GM12864 (cell line): ENCODE measurements at regions not wholly inside any gene's neighbourhood (a gene's known extent, or its start where the extent isn't known, plus 50 kb on each side); places are given as distances from the start of the nearest gene placed in this dataset.

Experiments used
- DNase-seq: peaks from one replicate; pipeline ENCODE4 v3.0.0-alpha.2; 2011; ENCODE audit warnings: low read depth
- H3K4me3 ChIP-seq: 2 replicates; pipeline ENCODE4 v1.5.1; 2011; ENCODE audit warnings: mild to moderate bottlenecking, low read depth, low read length, control low read depth
- TF ChIP-seq, protein P1 (sequence below): IDR thresholded peaks from 2 replicates; pipeline ENCODE4 v1.5.1; 2011; ENCODE audit warnings: low read depth, mild to moderate bottlenecking, moderate library complexity, low read length, control low read depth, inconsistent platforms; ENCODE audit errors: missing control alignments

DNA sequence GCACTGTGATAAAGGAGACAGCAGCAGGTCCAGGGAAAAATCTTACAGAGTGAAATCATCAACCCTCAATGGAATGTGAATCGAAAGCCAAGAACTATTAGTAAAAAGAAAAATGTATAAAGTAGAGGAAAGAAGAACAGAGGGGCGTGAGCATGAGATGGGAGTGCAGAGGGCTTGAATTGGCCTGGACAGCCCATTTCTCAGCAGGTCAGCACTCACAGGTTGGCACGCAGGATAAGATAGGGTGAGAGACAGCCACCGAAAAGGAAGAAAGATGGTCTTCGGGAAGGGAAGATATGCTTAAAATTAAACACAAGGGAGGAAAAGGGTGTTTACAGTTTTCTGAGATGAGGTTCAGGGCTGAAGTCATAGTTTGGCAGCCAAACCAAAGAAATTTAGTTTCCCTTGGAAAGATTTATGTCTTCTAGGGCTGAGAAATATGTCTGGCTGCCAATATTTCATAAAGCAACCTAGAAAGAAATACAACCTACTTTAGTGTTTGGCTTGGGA, 524.7 kb downstream of the SPATA31D1 start:
- no peak for DNase-seq
- TF ChIP-seq, protein P1, sequence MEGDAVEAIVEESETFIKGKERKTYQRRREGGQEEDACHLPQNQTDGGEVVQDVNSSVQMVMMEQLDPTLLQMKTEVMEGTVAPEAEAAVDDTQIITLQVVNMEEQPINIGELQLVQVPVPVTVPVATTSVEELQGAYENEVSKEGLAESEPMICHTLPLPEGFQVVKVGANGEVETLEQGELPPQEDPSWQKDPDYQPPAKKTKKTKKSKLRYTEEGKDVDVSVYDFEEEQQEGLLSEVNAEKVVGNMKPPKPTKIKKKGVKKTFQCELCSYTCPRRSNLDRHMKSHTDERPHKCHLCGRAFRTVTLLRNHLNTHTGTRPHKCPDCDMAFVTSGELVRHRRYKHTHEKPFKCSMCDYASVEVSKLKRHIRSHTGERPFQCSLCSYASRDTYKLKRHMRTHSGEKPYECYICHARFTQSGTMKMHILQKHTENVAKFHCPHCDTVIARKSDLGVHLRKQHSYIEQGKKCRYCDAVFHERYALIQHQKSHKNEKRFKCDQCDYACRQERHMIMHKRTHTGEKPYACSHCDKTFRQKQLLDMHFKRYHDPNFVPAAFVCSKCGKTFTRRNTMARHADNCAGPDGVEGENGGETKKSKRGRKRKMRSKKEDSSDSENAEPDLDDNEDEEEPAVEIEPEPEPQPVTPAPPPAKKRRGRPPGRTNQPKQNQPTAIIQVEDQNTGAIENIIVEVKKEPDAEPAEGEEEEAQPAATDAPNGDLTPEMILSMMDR, result no peak

DNA sequence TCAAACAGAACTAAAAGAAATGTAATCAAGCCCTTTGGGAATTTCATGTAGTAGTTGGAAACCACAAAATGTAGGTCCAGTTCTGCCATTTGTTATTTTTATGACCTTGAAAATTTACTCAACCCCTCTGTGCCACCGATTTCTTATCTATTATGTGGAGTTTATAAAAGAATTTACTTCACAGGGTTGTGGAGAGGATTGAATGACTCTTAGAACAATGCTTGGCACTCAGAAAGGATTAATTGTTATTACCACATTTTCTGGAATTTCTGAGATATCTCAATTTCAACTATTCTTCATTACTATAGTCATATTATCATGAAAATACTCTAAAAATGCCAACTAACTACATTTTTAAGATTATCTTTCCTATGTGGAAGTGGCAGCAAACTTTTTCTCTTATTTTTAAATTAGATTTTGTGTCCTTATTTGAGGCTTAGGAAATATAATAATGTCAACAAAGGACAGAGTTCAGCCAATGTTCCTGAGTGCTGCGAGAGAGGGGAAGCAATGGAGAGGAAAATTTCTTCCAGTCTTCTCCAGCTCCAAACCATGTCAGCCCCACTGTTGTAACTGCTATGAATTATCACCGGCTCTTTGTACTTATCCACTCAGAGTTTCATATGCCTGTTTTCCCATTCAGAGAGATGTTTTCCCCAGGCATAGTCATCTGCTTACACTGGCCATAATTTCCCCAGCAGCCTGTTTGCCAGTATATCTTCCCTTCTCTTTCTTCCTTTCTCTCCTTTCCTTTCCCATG, 525.6 kb downstream of the SPATA31D1 start:
- H3K4me3 ChIP-seq, result no peak overlapping the region
- TF ChIP-seq, protein P1, result no peak
- no peak for DNase-seq

More for the DNA sequence above, 524.7 kb downstream of the SPATA31D1 start:
- no peak overlapping the region for H3K4me3 ChIP-seq

DNA sequence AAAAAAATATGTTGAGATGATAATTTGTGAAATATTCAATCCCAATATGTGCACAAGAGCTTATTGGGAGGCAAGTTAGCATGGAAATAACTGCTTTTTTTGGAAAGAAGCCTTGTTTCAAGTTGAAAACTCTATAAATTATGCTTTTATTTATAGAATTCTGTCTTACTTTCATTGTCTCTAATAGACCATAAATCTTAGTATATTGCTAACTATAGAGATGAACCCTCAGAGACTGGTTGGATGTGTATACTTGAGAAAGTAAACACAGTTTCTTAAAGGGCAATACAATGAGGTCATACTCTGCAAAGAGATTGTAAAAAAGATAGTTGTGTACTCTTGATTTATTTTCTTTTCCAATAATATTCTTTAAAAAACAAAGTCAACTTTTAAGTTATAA, 530.3 kb downstream of the SPATA31D1 start:
- DNase-seq, result no peak
- TF ChIP-seq, protein P1, result no peak
- no peak overlapping the region for H3K4me3 ChIP-seq

DNA sequence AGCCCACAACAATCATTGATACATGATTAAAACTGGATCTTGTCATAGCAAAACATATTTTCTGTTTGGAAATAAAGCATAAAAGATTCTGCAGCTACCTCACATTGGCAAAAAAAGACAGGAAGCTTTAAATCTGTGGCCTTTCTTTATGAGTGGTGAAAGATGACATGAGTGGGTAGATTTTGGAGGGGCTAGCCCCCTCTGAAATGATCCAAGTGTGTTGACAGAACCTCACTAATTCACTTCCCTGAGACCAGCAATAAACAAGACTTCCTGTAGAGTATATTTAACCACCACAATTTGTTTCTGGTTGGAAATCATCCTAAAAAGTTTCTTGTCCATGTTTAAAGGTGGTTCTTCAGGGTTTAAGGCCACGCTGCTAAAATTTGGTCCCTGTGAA, 530.8 kb downstream of the SPATA31D1 start:
- H3K4me3 ChIP-seq, result no peak overlapping the region
- no peak for DNase-seq
- TF ChIP-seq, protein P1, result no peak

DNA sequence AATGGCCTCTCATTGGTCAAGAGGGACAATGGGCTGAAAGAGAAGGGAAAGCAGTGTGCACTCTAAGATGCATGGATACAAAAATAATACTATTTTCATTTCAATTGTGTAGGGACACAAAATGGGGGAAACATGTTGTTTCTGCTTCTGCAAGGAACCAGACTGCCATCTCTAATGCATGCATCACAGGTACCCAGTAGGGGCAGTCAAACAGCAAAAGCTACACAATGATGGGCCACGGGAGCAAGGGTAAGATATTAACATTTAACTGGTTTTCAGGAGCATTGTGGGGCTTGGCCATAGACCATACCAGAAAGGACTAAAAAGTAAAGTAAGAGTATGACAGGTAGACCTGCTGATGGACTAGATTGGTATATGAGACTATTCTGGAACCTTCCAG, 535.8 kb downstream of the SPATA31D1 start:
- TF ChIP-seq, protein P1, result no peak
- H3K4me3 ChIP-seq, result no peak overlapping the region
- no peak for DNase-seq

DNA sequence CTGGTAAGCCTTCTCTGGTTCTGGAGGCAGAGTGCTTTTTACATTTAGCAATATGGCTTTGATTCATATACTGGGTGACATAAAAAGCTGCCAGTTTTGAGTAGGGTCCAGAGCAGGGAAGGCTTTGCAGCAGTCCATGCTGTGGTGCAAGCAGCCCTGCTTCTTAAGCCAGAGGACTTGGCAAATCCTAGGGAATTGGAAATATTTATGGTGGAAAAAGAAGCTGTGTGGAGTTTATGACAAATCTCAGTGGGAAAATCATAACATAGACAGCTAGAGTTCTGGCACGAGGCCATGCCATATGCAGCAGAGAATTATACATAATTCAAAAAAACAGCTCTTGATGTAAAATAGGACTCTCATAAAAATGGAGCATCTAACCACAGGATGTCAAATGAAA, 536.4 kb downstream of the RASEF start:
- no peak overlapping the region for H3K4me3 ChIP-seq
- TF ChIP-seq, protein P1, result no peak
- no peak for DNase-seq

DNA sequence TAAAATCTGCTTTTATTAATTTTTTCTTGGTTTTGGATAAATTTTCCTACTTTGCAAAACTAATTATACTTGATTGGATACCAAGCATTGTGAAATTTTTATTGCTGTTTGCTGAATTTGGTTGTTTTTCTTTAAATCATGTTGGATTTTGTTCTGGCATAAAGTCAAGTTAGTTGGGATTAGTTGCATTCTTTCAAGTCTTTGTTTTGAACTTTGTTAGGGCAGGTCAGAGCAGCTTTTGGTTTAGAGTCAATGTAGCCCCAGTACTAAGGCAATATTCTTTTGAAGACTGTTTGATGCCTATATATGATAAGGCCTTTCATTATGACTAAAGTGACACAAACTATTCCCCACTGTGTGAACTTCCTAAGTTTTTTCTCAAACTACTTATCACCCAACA, 531.1 kb downstream of the RASEF start:
- no peak overlapping the region for H3K4me3 ChIP-seq
- DNase-seq, result no peak
- TF ChIP-seq, protein P1, result no peak
